Stomach (tissue), 4 donors: ENCODE measurements at regions not wholly inside any gene's neighbourhood (a gene's known extent, or its start where the extent isn't known, plus 50 kb on each side); places are given as distances from the start of the nearest gene placed in this dataset.

Experiments
- CTCF ChIP-seq, 7 experiments: fragments of 450-650 bp in 4 of 7; fragments of 200-600 bp in 3 of 7; sonication (generic) in 3 of 7; IDR thresholded peaks; one replicate each; pipeline ENCODE4 v1.5.1; 2016 to 2019; ENCODE audit warnings: antibody characterized with exemption in 7 of 7, control low read depth in 2 of 7, mild to moderate bottlenecking in 1 of 7
- EP300 ChIP-seq: sonication (generic); formaldehyde crosslinking; IDR thresholded peaks from one replicate; pipeline ENCODE4 v1.6.1; 2017; ENCODE audit warnings: antibody characterized with exemption
- POLR2A ChIP-seq, 4 donors: fragments of 450-650 bp; IDR thresholded peaks; one replicate each; pipeline ENCODE4 v1.6.1; 2016; ENCODE audit warnings: antibody characterized with exemption in 4 of 4, control low read depth in 2 of 4, mild to moderate bottlenecking in 1 of 4, moderate library complexity in 1 of 4
- POLR2AphosphoS5 ChIP-seq, 3 donors: sonication (generic); formaldehyde crosslinking; IDR thresholded peaks; one replicate each; pipeline ENCODE4 v1.6.1; 2016; ENCODE audit warnings: antibody characterized with exemption in 3 of 3

GRCh38 chrX:55981603-55982002 is 250.6 kb upstream of the KLF8 start:
- TF ChIP-seq CTCF (IDR thresholded peaks at IDR 0.05), result no peak
- TF ChIP-seq POLR2AphosphoS5 (IDR thresholded peaks at IDR 0.05), result no peak
- no peak for TF ChIP-seq POLR2A (IDR thresholded peaks at IDR 0.05)
- no peak for TF ChIP-seq EP300
